ENCODE measurements at regions not wholly inside any gene's neighbourhood (a gene's known extent, or its start where the extent isn't known, plus 50 kb on each side); places are given as distances from the start of the nearest gene placed in this dataset.

- TF ChIP-seq SUZ12 (IDR thresholded peaks at IDR 0.05) (no peak), SP1 (IDR thresholded peaks at IDR 0.05) (no peak), TARDBP (IDR thresholded peaks at IDR 0.05) (no peak), FOXM1 (IDR thresholded peaks at IDR 0.05; ENCODE audit: borderline replicate concordance) (no peak), BHLHE40 (IDR thresholded peaks at IDR 0.05; ENCODE audit: borderline replicate concordance) (no peak), FOXK2 (IDR thresholded peaks at IDR 0.05) (no peak), L3MBTL2 (conservative IDR thresholded peaks at IDR 0.05) (no peak), ZNF384 (IDR thresholded peaks at IDR 0.05) (no peak), LEF1 (IDR thresholded peaks at IDR 0.05; ENCODE audit: borderline replicate concordance) (no peak), HDGF (IDR thresholded peaks at IDR 0.05; ENCODE audit: borderline replicate concordance) (no peak)
Observed at GRCh38 chr20:48281501-48281900, 496.2 kb upstream of the SULF2 start.

Measured in HEK293T (cell line).